ENCODE measurements at regions not wholly inside any gene's neighbourhood (a gene's known extent, or its start where the extent isn't known, plus 50 kb on each side); places are given as distances from the start of the nearest gene placed in this dataset.

DNA sequence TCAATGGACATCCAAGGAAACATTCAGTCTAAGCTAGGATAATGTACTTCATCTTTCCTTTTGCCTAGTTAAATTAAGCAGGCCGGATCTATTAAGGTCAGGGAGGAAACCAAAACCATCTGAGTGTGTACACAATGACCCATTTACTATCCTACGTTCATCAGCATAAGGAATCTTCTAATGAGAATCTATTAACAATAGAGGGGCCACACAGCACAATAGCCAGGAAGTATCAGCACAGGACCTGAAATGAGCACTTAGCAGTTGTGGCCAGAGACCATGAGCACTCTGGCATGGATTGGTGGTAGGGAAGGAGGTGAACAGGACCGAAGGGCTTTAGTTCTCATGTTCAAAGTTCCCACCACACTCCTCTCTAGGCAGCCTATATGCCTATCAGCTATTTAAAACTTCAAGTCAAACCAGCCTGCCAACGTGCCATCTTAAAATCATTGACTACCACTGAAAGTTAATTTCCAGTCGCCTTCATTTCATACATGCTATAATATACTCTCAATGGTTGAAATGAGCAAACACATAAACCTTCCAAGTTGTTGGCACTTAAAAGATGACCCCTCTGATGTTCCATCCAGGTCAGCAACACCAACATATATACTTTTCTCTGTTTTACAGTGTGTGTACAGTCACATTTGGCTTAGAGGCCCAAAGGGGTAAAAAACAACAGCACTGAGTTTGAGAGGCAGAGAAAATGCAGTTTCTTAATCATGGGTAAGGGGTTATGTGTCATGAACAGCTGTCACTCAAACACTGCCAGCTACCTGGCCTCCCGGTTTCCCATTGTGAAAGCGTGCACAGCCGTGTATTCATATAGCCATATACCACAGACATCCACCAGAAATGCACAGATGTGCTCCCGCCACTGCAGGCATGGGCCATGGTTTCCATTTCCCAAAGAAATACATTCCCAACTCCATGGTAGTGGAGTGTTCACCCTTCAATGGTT lies 184.3 kb downstream of the TBXT start:
- TF ChIP-seq, protein P1, sequence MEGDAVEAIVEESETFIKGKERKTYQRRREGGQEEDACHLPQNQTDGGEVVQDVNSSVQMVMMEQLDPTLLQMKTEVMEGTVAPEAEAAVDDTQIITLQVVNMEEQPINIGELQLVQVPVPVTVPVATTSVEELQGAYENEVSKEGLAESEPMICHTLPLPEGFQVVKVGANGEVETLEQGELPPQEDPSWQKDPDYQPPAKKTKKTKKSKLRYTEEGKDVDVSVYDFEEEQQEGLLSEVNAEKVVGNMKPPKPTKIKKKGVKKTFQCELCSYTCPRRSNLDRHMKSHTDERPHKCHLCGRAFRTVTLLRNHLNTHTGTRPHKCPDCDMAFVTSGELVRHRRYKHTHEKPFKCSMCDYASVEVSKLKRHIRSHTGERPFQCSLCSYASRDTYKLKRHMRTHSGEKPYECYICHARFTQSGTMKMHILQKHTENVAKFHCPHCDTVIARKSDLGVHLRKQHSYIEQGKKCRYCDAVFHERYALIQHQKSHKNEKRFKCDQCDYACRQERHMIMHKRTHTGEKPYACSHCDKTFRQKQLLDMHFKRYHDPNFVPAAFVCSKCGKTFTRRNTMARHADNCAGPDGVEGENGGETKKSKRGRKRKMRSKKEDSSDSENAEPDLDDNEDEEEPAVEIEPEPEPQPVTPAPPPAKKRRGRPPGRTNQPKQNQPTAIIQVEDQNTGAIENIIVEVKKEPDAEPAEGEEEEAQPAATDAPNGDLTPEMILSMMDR (IDR thresholded peaks at IDR 0.05; ENCODE audit: insufficient read depth, low read depth, low read length), result no peak
- TF ChIP-seq EZH2 (IDR thresholded peaks at IDR 0.05; ENCODE audit: insufficient read depth, low read length), result no peak
